HEK293 (cell line): ENCODE measurements at regions not wholly inside any gene's neighbourhood (a gene's known extent, or its start where the extent isn't known, plus 50 kb on each side); places are given as distances from the start of the nearest gene placed in this dataset.

Source experiments
- CTCF ChIA-PET: fragments of 350-600 bp; formaldehyde crosslinking; extraction: SDS; loops from one replicate; lab custom pipeline; 2021; ENCODE audit warnings: antibody characterized with exemption; lab: Yijun Ruan, JAX
- POLR2A ChIA-PET: fragments of 300-600 bp; formaldehyde crosslinking; extraction: SDS; loops from one replicate; lab custom pipeline; 2020; ENCODE audit warnings: antibody characterized with exemption, inconsistent platforms; lab: Yijun Ruan, JAX
- H3K27ac ChIP-seq: fragments of 200-500 bp; sonication (Bioruptor generic); 2 replicates; pipeline ENCODE4 v1.5.1; 2014; ENCODE audit warnings: low read depth, low read length, control low read depth, inconsistent platforms; ENCODE audit errors: extremely low read depth
- H3K36me3 ChIP-seq, 2 experiments: fragments of 200-500 bp in 1 of 2; sonication (Bioruptor generic) in 1 of 2; 1 replicate in 1 of 2; 2 replicates in 1 of 2; pipeline ENCODE4 v1.5.1; 2014 to 2017; ENCODE audit warnings: inconsistent platforms in 2 of 2, low read length in 2 of 2; ENCODE audit not compliant: control insufficient read depth in 2 of 2, insufficient read depth in 1 of 2
- H3K4me1 ChIP-seq: fragments of 200-500 bp; sonication (Bioruptor generic); 2 replicates; pipeline ENCODE4 v1.5.1; 2014; ENCODE audit warnings: mild to moderate bottlenecking, low read length, inconsistent platforms; ENCODE audit not compliant: control insufficient read depth, insufficient read depth
- H3K4me3 ChIP-seq: 2 replicates; pipeline ENCODE4 v1.5.1; 2011; ENCODE audit warnings: low read depth, mild to moderate bottlenecking, control low read depth, low read length, moderate library complexity
- H3K9me3 ChIP-seq: fragments of 200-500 bp; sonication (Bioruptor generic); 2 replicates; pipeline ENCODE4 v1.5.1; 2014; ENCODE audit warnings: low read depth, low read length, inconsistent platforms; ENCODE audit not compliant: control insufficient read depth, insufficient read depth
- GLI2 ChIP-seq: fragments of 450-650 bp; formaldehyde crosslinking; IDR thresholded peaks from 2 replicates; pipeline ENCODE4; 2017; ENCODE audit warnings: missing biosample characterization, missing genetic modification characterization, low read depth, borderline replicate concordance
- OSR2 ChIP-seq: fragments of 450-650 bp; formaldehyde crosslinking; IDR thresholded peaks from 2 replicates; pipeline ENCODE4 v1.5.1; 2016; ENCODE audit warnings: missing biosample characterization, missing genetic modification characterization
- PRDM10 ChIP-seq: fragments of 450-650 bp; formaldehyde crosslinking; IDR thresholded peaks from 2 replicates; pipeline ENCODE4 v1.5.1; 2016; ENCODE audit warnings: missing biosample characterization, missing genetic modification characterization
- PRDM2 ChIP-seq: fragments of 450-650 bp; formaldehyde crosslinking; IDR thresholded peaks from 2 replicates; pipeline ENCODE4 v1.5.1; 2016; ENCODE audit warnings: missing biosample characterization, missing genetic modification characterization, borderline replicate concordance
- TCF7L2 ChIP-seq: IDR thresholded peaks from 2 replicates; pipeline ENCODE4 v1.6.1; 2011; ENCODE audit warnings: low read depth, mild to moderate bottlenecking, inconsistent platforms, low read length, moderate library complexity, borderline replicate concordance
- ZBTB10 ChIP-seq: fragments of 450-650 bp; formaldehyde crosslinking; IDR thresholded peaks from 2 replicates; pipeline ENCODE4 v1.5.1; 2016; ENCODE audit warnings: missing biosample characterization, missing genetic modification characterization
- ZBTB17 ChIP-seq: fragments of 450-650 bp; formaldehyde crosslinking; IDR thresholded peaks from 2 replicates; pipeline ENCODE4 v1.5.1; 2016; ENCODE audit warnings: missing biosample characterization, missing genetic modification characterization
- ZNF121 ChIP-seq: fragments of 450-650 bp; formaldehyde crosslinking; IDR thresholded peaks from 2 replicates; pipeline ENCODE4 v1.5.1; 2016; ENCODE audit warnings: missing biosample characterization, missing genetic modification characterization
- ZNF214 ChIP-seq: fragments of 450-650 bp; formaldehyde crosslinking; IDR thresholded peaks from 2 replicates; pipeline ENCODE4 v1.5.1; 2017; ENCODE audit warnings: missing biosample characterization, mild to moderate bottlenecking, missing genetic modification characterization, borderline replicate concordance
- ZNF223 ChIP-seq: fragments of 450-650 bp; formaldehyde crosslinking; IDR thresholded peaks from 2 replicates; pipeline ENCODE4 v1.5.1; 2016; ENCODE audit warnings: missing biosample characterization, missing genetic modification characterization
- ZNF239 ChIP-seq: fragments of 450-650 bp; formaldehyde crosslinking; IDR thresholded peaks from 2 replicates; pipeline ENCODE4 v1.5.1; 2016; ENCODE audit warnings: missing biosample characterization, missing genetic modification characterization
- ZNF280D ChIP-seq: fragments of 450-650 bp; formaldehyde crosslinking; IDR thresholded peaks from 2 replicates; pipeline ENCODE4 v1.5.1; 2016; ENCODE audit warnings: missing biosample characterization, missing genetic modification characterization
- ZNF624 ChIP-seq: fragments of 450-650 bp; formaldehyde crosslinking; IDR thresholded peaks from 2 replicates; pipeline ENCODE4 v1.5.1; 2017; ENCODE audit warnings: missing biosample characterization, missing genetic modification characterization

GRCh38 chr9:135387976-135388375, 91.6 kb upstream of the PPP1R26 start (continued):
- TF ChIP-seq PRDM10: no peak

- Histone ChIP-seq H3K9me3 (no peaks in the 10 kb centered on the region), H3K27ac (no peak overlapping the region), H3K36me3 (no peaks in the 10 kb centered on the region), H3K4me3 (no peak overlapping the region), H3K4me1 (no peaks in the 10 kb centered on the region)
- TF ChIP-seq ZNF121 (tag by site-specific recombination): no peak
- TF ChIP-seq ZNF239 (tag by site-specific recombination): no peak
- TF ChIP-seq ZBTB10 (tag by site-specific recombination): no peak
- ChIA-PET CTCF (interaction anchor here (1.0 to 2.8 kb wide), 2 partner anchors 18 to 24 kb away, joined by 3 to 12 read pairs; no protein-coding TSS in a partner anchor), POLR2A (no interaction called here)
These were observed 91.1 kb upstream of the PPP1R26 start for GRCh38 chr9:135388530-135388929.

GRCh38 chr9:135391759-135392158, 87.8 kb upstream of the PPP1R26 start:
- H3K4me1 ChIP-seq: no peaks in the 10 kb centered on the region
- H3K27ac ChIP-seq: no peak overlapping the region
- H3K9me3 ChIP-seq: no peaks in the 10 kb centered on the region
- no peak overlapping the region for H3K4me3 ChIP-seq
- H3K36me3 ChIP-seq: no peaks in the 10 kb centered on the region
- ChIA-PET CTCF (no interaction called here), POLR2A (no interaction called here)
- TF ChIP-seq ZNF280D (no peak), ZNF624 (tag by site-specific recombination) (no peak), PRDM2 (no peak), ZNF214 (tag by site-specific recombination) (no peak), TCF7L2 (no peak), OSR2 (tag by site-specific recombination) (no peak), ZNF223 (no peak), ZBTB17 (tag by site-specific recombination) (no peak), GLI2 (no peak)
